GM21367 (cell line): ENCODE measurements at regions not wholly inside any gene's neighbourhood (a gene's known extent, or its start where the extent isn't known, plus 50 kb on each side); places are given as distances from the start of the nearest gene placed in this dataset.

Experiments used
- ATAC-seq: cut with Tn5 transposase; IDR thresholded peaks from one replicate; pipeline ENCODE4 v1.9.1; 2021; ENCODE audit not compliant: unreplicated experiment

- ATAC-seq = no peak
Observed at GRCh38 chr15:52923626-52924025, 133.5 kb upstream of the ONECUT1 start.

- ATAC-seq = no peak
Observed at GRCh38 chr15:52922871-52923270, 132.7 kb upstream of the ONECUT1 start.

- no peak for ATAC-seq
Observed at GRCh38 chr15:52912172-52912571, 122.0 kb upstream of the ONECUT1 start.

GRCh38 chr15:52893338-52893737 lies 103.2 kb upstream of the ONECUT1 start:
- no peak for ATAC-seq

GRCh38 chr15:52879904-52880303 lies 89.8 kb upstream of the ONECUT1 start:
- ATAC-seq = no peak

- no peak for ATAC-seq
Observed at GRCh38 chr15:52879145-52879544, 89.0 kb upstream of the ONECUT1 start.

- ATAC-seq = no peak
Observed at GRCh38 chr15:52876991-52877663, 87.0 kb upstream of the ONECUT1 start.

GRCh38 chr15:52872036-52872818 lies 82.1 kb upstream of the ONECUT1 start:
- no peak for ATAC-seq

GRCh38 chr15:52870015-52870414 lies 79.9 kb upstream of the ONECUT1 start:
- ATAC-seq = no peak

- ATAC-seq = no peak
Observed at GRCh38 chr15:52866698-52867097, 76.6 kb upstream of the ONECUT1 start.

- no peak for ATAC-seq
Observed at GRCh38 chr15:52862677-52863076, 72.5 kb upstream of the ONECUT1 start.

GRCh38 chr15:52858782-52859176 lies 68.6 kb upstream of the ONECUT1 start:
- no peak for ATAC-seq

- ATAC-seq = no peak
Observed at GRCh38 chr15:52857937-52858781, 68.0 kb upstream of the ONECUT1 start.

- ATAC-seq = no peak
Observed at GRCh38 chr15:52857471-52857870, 67.3 kb upstream of the ONECUT1 start.

GRCh38 chr15:52856286-52856685 lies 66.2 kb upstream of the ONECUT1 start:
- no peak for ATAC-seq

- ATAC-seq = no peak
Observed at GRCh38 chr15:52855157-52855556, 65.0 kb upstream of the ONECUT1 start.

- ATAC-seq = no peak
Observed at GRCh38 chr15:52844823-52845222, 54.7 kb upstream of the ONECUT1 start.
